Type B pancreatic cell (in vitro differentiated cells): ENCODE measurements at regions not wholly inside any gene's neighbourhood (a gene's known extent, or its start where the extent isn't known, plus 50 kb on each side); places are given as distances from the start of the nearest gene placed in this dataset.

Source experiments
- DNase-seq: peaks from one replicate; pipeline ENCODE4 v3.0.0; 2021; ENCODE audit warnings: mixed read lengths; ENCODE audit not compliant: unreplicated experiment; ENCODE audit errors: extremely low spot score
- H3K27ac Mint-ChIP-seq: 2 replicates; pipeline ENCODE4 v1.8.0; 2021; ENCODE audit warnings: mild to moderate bottlenecking, mixed read lengths
- H3K27me3 Mint-ChIP-seq: 2 replicates; pipeline ENCODE4 v1.8.0; 2021; ENCODE audit warnings: mixed read lengths
- H3K36me3 Mint-ChIP-seq: 2 replicates; pipeline ENCODE4 v1.8.0; 2021; ENCODE audit warnings: mixed read lengths
- H3K4me1 Mint-ChIP-seq: one replicate; pipeline ENCODE4 v1.8.0; 2021; ENCODE audit warnings: mixed read lengths; ENCODE audit not compliant: unreplicated experiment
- H3K4me3 Mint-ChIP-seq: 2 replicates; pipeline ENCODE4 v1.8.0; 2021; ENCODE audit warnings: mild to moderate bottlenecking, mixed read lengths
- H3K9me3 Mint-ChIP-seq: 2 replicates; pipeline ENCODE4 v1.8.0; 2021; ENCODE audit warnings: mixed read lengths
- TF ChIP-seq, protein P1 (sequence below): fragments of 200-600 bp; sonication (generic); conservative IDR thresholded peaks from 2 replicates; pipeline ENCODE4 v1.5.0; 2021; ENCODE audit warnings: antibody characterized with exemption, mild to moderate bottlenecking

GRCh38 chr5:29214839-29215238 lies 1978.6 kb upstream of the CDH6 start:
- H3K9me3 Mint-ChIP-seq = no peaks in the 10 kb centered on the region
- no peaks in the 10 kb centered on the region for H3K36me3 Mint-ChIP-seq
- no peak overlapping the region for H3K27ac Mint-ChIP-seq
- no peaks in the 10 kb centered on the region for H3K4me1 Mint-ChIP-seq
- H3K4me3 Mint-ChIP-seq = no peak overlapping the region
- TF ChIP-seq, protein P1, sequence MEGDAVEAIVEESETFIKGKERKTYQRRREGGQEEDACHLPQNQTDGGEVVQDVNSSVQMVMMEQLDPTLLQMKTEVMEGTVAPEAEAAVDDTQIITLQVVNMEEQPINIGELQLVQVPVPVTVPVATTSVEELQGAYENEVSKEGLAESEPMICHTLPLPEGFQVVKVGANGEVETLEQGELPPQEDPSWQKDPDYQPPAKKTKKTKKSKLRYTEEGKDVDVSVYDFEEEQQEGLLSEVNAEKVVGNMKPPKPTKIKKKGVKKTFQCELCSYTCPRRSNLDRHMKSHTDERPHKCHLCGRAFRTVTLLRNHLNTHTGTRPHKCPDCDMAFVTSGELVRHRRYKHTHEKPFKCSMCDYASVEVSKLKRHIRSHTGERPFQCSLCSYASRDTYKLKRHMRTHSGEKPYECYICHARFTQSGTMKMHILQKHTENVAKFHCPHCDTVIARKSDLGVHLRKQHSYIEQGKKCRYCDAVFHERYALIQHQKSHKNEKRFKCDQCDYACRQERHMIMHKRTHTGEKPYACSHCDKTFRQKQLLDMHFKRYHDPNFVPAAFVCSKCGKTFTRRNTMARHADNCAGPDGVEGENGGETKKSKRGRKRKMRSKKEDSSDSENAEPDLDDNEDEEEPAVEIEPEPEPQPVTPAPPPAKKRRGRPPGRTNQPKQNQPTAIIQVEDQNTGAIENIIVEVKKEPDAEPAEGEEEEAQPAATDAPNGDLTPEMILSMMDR = no peak
- H3K27me3 Mint-ChIP-seq = no peaks in the 10 kb centered on the region
- no peak for DNase-seq

DNA sequence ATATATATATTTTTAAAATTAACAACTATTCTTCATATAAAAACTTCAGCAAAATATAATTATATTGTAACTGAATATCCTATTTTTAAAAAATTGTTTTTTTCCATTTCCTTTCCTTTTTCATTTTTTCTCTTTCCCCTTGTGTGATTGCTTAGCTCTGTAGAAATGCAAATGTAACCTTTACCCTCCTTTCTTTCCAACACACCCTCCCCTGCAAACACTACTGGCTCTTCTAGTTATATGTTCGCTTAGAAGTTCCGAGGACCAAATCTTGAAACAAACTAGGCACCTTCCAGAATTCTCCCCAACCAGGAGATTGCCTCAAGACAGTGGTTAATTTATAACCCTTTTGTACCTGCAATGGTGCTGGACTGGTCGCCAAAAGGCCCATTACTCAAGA lies 1980.0 kb upstream of the CDH6 start:
- TF ChIP-seq, protein P1 = no peak
- no peaks in the 10 kb centered on the region for H3K36me3 Mint-ChIP-seq
- no peaks in the 10 kb centered on the region for H3K27me3 Mint-ChIP-seq
- H3K4me3 Mint-ChIP-seq = no peak overlapping the region
- DNase-seq = no peak
- H3K27ac Mint-ChIP-seq = no peak overlapping the region
- no peaks in the 10 kb centered on the region for H3K4me1 Mint-ChIP-seq
- no peaks in the 10 kb centered on the region for H3K9me3 Mint-ChIP-seq

GRCh38 chr5:29208024-29208423 lies 1985.5 kb upstream of the CDH6 start:
- DNase-seq = no peak
- H3K27ac Mint-ChIP-seq = no peak overlapping the region
- TF ChIP-seq, protein P1 = no peak
- no peaks in the 10 kb centered on the region for H3K36me3 Mint-ChIP-seq
- no peaks in the 10 kb centered on the region for H3K27me3 Mint-ChIP-seq
- no peak overlapping the region for H3K4me3 Mint-ChIP-seq
- no peaks in the 10 kb centered on the region for H3K4me1 Mint-ChIP-seq
- no peaks in the 10 kb centered on the region for H3K9me3 Mint-ChIP-seq

- H3K27ac Mint-ChIP-seq = no peak overlapping the region
- no peaks in the 10 kb centered on the region for H3K4me1 Mint-ChIP-seq
- no peaks in the 10 kb centered on the region for H3K27me3 Mint-ChIP-seq
- no peak overlapping the region for H3K4me3 Mint-ChIP-seq
- TF ChIP-seq, protein P1 = no peak
- H3K9me3 Mint-ChIP-seq = no peaks in the 10 kb centered on the region
- H3K36me3 Mint-ChIP-seq = no peaks in the 10 kb centered on the region
- DNase-seq = no peak
Measured at GRCh38 chr5:29203049-29203448, 1990.4 kb upstream of the CDH6 start.

GRCh38 chr5:29197631-29198454 lies 1995.6 kb upstream of the CDH6 start:
- H3K4me3 Mint-ChIP-seq = no peak overlapping the region
- H3K27ac Mint-ChIP-seq = no peak overlapping the region
- no peaks in the 10 kb centered on the region for H3K9me3 Mint-ChIP-seq
- DNase-seq = no peak
- no peaks in the 10 kb centered on the region for H3K36me3 Mint-ChIP-seq
- H3K4me1 Mint-ChIP-seq = no peaks in the 10 kb centered on the region
- H3K27me3 Mint-ChIP-seq = no peaks in the 10 kb centered on the region
- TF ChIP-seq, protein P1 = no peak
